HUDEP-2 (cell line): ENCODE measurements at regions not wholly inside any gene's neighbourhood (a gene's known extent, or its start where the extent isn't known, plus 50 kb on each side); places are given as distances from the start of the nearest gene placed in this dataset.

Experiments
- DNase-seq, 76 experiments: peaks; one replicate each; lab custom pipeline; 2025; ENCODE audit not compliant: unreplicated experiment in 76 of 76; lab: John Stamatoyannopoulos, UW

DNA sequence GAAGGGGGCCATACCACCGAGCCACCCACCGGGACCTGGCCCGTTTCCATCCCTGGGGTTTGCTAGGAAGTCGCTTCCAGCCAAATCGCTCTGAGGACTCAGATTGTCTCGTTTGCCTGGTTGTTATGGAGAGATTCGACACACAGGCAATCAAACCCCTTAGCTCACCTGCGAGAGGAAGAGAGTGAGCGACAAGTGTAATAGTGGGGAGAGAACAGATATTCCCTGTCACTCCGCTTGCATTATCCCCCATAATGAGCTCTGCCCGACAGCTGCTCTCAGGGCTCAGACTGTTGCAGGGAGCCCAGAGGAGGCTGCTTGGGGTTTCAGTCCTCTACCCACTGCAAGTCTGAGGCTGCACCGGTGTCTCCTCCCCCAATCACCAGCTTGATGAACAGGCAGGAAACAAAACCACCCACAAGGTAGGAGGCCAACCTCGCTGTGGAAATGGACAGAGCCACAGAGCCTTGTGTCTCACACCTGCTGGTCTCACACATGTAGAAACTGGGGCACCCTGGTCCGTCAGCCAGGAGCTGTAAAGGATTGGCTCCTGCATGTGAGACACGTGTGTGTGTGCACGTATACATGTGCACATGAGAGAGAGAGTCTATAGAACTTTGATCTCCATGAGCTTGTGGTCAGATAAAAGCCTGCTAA, 351.1 kb downstream of the BUD13 start:
- DNase-seq, result no peak

DNA sequence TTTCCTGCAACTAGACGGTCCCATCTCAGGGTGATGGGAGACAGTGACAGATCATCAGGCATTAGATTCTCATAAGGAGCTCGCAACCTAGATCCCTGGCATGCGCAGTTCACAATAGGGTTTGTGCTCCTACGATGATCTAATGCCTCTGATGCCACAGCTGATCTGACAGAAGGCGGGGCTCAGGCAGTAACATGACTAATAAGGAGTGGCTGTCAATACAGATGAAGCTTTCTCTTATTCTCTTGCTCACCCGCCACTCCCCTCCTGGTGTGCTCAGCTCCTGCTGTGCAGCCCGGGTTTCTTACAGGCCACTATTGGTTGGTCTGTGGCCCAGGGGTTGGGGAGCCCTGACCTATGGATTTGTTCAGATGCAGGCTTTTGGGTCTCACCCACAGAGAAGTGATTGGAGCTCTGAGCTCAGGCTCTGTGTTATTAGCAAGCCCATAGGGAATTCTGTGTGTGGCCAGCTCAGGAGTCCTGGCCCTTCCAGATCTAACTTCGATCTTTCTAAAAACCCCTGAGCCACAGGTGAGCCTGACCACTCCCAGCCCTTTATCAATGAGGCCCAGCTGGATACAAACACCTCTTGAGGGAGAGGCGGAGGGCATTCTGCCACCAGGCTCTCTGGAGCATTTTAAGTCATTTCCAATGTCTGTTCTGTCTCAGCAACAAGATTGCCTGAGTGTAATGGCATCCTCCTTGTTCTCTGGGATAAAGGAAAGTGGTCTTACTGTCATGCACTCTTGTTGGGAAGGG, 351.8 kb downstream of the BUD13 start:
- DNase-seq, result peak in 1 of 76 experiments; percentile 1

DNA sequence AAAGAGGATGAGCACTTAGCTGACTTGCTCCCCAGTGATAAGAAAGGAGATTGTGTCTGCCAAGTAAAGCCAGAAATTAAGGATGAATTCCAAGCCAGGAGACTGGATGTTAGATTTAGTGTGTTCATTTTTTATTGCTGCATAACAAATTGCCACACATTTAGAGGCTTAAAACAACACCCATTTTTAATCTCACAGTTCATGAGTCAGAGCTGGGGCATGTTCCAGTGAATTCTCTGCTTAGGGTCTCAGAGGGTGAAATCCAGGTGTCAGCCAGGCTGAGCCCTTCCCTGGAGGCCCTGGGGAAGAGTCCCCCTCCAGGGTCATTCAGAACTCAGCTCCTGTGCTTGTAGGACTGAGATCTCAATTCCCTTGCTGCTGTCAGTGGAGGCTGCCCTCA, 352.8 kb downstream of the BUD13 start:
- DNase-seq, result no peak

DNA sequence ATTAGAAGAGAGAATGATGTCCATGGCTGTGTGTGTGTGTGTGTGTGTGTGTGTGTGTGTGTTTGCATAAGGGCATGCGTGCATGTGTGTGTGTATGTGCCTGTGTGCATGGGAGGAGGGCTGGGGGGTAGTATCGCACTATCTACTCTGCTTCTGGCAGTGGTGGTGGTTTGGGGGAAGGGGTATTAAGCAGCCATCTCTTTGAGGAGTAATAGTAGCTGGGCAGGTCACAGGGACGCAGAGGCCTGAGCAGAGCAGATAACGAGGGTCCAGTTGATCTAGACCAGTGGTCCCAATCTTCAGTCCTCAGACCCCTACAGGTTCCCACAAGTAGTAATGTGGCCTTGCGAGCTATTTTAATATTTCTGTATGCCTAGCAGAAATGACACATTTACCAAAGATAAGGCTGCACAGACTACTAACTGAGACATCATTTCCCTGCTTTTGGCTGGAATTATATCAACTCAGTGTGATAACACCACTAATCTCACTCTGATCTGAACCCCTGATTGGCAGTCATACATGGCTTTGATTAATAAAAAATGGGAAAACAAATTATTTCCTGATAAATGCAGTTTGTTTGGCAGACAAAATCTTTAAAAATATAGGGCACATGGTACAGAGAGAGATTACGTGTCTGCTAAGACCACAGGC, 354.3 kb downstream of the BUD13 start:
- DNase-seq, result no peak

DNA sequence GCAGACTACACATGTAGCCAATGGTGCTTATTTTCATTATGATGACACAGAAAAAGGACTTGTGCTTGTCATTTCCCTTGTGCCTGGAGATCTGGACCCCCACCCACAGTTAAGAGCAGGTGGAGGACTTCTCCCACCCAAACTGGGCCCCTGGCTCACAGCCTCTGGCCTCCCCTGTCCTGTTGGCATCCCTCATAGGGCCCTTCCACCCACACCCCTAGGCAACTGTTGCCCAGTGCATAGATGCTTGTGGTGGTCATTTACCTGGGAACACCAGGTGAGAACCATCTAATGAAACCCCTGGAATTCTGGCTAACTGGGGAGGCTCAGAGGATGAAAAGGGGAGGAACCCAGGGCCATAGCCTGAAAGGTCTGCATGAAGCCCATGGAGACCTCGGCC, 355.9 kb downstream of the BUD13 start:
- DNase-seq, result no peak

DNA sequence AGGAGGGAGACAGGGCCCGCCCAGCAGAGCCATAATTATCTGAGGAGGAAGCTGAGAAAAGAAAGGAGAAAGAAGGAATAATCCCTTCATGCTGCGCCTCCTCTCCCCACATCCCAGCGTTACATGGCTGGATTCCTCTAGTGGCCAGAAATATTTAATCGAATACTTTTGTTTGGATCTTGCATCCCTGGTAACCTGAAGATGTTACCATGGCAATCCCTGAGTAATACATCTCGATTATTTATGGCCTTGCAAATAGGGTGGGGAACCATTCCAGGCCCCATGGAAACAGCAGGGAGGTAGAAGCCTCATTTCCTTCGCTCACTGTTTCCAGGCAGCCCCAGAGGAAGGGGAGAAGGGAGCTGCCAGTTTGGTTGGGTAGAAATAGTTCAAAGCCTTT, 357.7 kb downstream of the BUD13 start:
- no peak for DNase-seq

DNA sequence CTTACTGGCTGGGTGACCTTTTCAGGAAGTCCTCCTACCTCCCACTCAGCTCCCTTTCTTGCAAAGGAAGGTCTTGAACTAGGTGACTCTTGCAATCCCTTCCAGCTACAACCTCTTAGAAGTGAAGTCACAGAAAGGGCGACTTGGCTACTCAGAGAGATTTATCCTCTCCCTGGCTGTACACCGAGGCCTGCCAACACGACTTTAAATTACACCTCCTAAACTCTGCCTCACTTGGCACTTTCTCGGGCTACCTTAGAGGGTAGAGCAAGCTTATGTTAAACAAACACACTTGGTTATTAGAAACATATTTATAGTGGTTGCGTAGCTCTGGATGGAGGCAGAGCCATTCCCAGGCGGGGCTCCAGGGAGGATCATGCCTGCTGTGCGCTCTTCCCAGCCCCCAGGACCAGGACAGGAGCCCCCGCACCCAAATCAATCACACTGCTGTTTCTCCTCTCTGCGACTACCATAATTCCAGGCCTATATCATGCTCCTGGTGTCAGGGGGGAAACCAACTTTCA, 358.4 kb downstream of the BUD13 start:
- DNase-seq, result no peak

DNA sequence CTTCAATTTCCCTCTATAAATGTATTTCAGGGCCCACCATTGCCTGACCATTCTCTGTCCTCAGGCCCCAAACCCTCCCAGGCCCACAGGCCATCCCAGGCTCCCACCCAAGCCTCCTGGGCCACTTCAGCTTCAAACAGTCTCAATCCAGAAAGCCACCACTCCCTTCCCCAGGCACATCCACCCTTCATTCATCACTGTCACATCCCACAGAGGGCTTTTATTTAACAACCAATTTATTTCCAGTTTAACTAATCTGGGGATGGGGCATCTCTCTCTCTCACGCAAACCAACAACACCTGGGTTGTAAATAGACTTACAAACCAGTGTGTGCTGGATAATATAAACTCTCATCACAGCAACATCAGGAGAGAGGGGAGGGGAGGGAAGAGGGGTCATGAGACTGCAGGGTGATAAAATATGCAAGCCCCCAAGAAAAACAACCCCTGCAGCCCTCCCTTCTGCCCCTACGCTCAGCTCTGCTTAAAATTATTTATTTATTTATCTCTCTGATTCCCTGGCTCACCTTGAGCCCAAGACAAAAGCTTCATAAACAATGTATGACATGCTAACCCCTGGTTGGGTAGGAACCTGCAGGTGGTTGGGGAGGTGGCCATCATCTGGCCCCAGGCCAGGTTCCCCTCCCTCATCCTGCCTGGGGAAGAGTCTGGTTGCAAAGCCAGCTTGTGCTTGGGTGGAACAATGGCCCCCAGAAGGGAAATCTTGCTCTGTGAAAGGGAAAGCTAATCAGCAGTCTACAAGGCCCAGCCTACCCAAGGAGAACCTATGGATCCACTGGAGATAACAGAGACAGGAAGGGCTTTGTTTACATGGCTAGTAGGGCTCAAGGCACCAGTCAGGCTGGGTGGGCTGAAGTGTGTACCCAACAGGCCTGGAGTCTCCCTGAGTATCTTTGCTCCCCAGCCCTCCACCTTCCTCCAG, 359.2 kb downstream of the BUD13 start:
- no peak for DNase-seq

DNA sequence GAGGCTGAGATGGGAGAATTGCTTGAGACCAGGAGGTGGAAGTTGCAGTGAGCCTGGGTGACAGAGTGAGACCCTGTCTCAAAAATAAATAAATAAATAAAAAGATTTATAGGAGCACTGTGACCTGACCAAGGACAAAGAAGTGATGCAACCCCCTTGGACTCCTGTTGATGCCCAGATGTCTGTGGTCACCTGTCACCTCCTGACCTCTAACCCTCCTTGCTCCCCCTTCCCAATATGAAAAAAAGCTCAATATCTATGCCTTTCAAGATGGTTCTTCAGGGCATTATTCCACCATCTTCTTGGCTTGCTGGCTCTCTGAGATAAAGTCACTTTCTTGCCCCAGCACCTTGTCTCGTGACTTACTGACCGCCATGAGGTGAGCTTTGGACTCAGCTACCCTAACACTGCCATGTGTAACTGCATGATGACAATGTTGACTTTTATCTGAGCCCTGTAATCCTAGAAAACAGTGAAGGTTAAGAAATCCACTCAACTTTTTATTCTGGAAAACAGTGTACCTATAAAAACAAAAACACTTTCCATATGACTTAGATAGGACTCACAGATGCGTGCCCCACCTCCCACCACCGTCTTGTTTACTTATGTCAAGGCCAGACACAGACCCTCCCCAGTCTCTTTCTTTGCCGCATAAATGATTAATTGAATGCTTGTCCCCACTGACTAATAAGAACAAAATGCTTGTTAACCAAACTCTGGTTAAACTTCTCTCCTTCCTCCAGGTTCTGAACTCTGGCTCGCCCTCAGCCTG, 360.5 kb downstream of the BUD13 start:
- no peak for DNase-seq

DNA sequence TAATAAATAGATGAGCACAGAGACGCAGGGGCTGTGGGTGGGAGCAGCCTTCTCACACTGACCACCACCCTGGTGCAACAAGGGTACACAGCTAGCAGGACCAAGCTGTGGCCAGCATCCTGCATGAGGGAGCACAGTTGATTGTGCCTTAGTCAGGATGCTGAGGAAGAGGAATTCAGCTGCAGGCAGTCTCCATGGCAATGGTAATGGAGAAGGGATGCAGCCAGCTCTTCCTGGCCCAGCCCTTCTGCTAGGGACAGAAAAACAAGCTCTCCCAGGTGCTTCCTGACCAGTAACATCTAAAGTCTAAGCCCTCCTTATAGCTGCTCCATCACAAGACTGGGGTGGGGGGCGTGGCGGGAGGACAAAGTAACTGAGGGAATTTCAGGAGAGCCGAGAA, 363.5 kb downstream of the BUD13 start:
- no peak for DNase-seq

DNA sequence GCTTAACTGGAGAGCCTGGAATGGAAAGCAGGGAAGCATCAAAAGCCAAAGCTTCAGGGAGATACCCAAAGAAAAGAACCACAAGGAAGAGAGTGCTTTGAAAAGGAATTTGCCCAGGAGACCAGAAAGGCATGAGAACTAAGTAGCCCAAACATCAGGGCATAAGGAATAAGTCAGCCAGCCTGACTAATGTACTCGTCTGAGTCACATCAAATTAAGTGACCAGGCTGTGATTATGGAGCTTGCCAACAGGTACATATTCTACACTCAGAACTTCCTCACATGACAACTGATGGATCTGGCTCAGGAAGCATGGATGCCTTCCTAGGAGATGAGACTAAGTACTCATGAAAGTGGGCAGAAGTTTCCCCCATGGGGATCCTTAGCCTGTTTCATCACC, 366.7 kb downstream of the BUD13 start:
- no peak for DNase-seq

DNA sequence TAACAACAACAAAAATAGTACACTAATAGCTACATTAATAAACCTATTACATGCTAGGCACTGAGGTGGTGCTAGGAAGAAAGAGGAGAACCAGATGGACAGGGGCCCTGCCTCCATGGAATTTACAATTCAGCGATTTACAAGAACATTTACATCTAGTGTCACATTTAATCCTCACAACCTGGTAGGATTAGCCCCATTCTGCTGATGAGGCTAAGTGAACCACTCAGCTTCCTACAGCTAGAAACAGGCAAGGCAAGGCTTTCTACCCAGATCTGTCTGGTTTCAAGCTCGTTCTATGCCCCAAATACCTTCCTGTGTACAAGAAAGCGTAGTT, 368.4 kb downstream of the BUD13 start:
- no peak for DNase-seq

DNA sequence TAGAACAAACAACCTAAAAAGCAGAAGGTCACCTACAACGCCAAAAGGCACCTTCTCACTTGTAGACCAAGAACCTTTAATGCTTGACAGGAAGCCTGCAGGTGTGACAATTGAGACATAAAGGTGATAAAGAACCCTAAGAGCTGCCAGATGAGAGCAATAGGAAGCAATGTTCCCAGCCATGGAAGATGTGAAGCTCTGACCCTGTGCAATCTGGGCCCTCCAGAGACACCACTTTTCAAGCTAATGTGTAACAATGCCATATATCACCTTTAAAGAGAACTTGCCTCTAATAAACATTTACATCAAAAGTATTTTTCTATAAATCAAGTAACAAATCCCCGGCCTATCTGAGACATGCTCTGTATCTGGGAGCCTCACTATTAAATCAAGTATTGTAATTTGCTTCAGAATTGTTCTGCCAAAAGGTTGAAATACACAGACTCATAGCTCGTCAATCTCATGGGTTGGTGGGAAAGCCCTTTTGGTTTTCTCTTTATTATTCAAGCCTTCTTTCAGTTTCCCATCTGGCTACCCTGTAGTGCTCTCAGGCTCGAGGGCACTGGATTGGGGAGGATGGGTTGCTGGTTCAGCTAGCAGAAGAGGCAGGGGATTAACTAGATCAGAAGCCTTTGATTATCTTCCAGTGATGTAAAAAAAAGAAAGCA, 368.9 kb downstream of the BUD13 start:
- DNase-seq, result no peak

DNA sequence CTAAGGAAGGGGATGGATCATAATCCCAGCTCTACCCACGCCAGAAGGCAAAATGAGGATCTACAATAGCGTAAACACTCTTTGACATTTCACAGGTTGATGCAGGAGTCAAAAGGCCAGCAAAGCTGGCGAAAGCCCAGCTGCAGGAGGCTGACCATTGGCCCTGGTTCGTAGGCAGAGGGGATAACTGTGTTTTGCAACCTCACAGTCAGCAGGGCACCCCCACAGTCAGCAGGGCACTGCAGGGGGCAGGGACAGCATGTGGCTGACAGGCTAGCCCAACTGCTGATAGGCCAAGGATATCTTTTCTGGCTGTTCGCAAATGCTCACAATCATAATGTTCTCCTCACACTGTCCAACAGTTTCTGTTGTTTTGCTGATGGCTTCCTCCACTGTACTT, 372.7 kb downstream of the BUD13 start:
- DNase-seq, result no peak

DNA sequence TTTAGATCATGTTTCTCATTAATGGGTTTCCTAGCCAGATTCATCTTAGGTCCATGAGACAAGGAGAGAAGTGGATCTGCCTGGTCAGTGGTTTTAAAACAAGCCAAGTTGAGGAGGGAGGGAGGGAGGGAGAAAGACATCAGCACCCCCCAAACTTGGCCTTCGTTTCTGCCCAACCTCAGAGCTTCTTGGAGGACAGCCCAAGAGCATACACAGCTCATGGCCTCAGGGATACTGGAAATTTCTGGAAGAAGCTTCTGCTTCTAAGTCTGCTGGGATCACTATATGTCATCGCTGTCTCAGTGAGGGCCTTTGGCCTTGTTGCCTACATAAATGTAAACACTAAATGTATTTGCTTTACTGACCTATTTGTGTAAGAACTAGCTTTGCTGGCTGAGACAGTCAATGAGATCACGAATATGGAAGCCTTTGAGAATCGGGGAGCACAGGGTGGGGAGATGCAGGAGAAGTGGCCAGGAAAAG, 375.1 kb downstream of the BUD13 start:
- no peak for DNase-seq

DNA sequence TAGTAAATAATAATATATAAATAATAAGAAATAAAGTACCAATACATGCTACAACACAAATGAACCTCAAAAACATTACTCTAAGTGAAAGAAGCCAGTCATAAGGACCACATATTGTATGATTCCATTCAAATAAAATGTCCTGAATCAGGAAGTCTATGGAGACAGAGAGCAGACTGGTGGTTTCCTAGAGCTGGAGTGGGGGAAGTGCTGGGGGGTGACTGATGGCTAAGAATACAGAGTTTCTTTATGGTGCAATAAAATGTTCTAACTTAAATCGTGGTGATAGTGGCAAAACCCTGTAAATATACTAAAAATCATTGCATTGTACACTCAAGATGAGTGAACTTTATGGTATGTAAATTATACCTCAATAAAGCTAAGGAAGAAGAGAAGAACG, 376.5 kb downstream of the BUD13 start:
- DNase-seq, result no peak

DNA sequence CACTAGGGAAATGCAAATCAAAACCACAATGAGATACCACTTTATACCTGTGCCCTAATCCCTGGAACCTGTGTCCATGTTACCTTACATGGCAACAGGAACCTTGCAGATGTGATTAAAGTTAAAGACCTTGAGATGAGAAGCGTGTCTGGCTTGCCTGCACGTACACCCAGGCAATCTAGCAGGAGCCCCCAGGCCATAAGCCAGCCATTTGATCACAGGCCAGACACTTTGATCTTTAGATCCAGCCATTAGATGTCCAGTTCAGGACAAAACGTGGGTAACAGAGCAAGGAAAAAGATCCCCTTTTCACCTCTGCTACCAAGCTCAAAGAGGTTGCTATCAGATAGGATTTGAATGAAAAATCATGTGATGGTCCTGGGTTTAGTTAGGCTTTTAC, 378.8 kb downstream of the BUD13 start:
- DNase-seq, result no peak

DNA sequence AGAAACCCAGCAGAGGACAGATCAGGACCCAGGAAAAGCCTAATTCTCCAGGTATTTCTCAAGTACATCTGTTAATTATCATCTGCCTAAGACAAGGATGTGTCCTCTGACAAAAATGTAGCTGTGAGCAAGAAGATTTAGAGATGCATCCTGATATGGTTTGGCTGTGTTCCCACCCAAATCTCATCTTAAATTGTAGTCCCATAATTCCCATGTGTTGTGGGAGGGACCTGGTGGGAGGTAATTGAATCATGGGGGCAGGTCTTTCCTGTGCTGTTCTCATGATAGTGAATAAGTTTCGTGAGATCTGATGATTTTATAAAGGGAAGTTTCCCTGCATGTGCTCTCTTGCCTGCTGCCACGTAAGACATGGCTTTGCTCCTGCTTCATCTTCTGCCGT, 381.8 kb downstream of the BUD13 start:
- no peak for DNase-seq

DNA sequence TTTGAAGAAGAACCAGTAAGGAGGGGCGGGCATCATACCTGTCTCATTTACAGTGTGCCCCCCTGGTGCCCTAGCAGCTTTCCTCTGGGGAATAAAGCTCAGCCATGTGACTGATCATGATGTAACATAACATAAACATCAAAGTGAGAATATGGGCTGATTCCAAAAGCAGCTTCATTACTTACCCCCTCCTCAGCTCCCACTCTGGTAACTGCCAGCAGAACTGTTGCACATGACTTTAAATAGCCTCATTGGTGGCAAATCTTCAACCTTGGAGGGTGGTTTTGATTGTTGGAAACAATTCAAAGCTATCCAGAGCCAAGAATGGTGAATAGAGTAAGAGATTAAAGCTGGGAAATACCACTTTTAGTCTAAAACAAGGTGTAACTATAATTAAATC, 384.6 kb downstream of the BUD13 start:
- DNase-seq, result no peak
